Testis (tissue), 2 donors: ENCODE measurements at regions not wholly inside any gene's neighbourhood (a gene's known extent, or its start where the extent isn't known, plus 50 kb on each side); places are given as distances from the start of the nearest gene placed in this dataset.

ENCODE experiments used
- CTCF ChIP-seq, 3 experiments: fragments of 450-650 bp in 2 of 3; fragments of 200-600 bp in 1 of 3; sonication (generic) in 1 of 3; IDR thresholded peaks; one replicate each; pipeline ENCODE4 v1.5.1; 2016 to 2019; ENCODE audit warnings: antibody characterized with exemption in 3 of 3, mild to moderate bottlenecking in 2 of 3, moderate library complexity in 1 of 3
- POLR2A ChIP-seq: fragments of 450-650 bp; IDR thresholded peaks from one replicate; pipeline ENCODE4 v1.6.1; 2017; ENCODE audit warnings: antibody characterized with exemption, mild to moderate bottlenecking, moderate library complexity

DNA sequence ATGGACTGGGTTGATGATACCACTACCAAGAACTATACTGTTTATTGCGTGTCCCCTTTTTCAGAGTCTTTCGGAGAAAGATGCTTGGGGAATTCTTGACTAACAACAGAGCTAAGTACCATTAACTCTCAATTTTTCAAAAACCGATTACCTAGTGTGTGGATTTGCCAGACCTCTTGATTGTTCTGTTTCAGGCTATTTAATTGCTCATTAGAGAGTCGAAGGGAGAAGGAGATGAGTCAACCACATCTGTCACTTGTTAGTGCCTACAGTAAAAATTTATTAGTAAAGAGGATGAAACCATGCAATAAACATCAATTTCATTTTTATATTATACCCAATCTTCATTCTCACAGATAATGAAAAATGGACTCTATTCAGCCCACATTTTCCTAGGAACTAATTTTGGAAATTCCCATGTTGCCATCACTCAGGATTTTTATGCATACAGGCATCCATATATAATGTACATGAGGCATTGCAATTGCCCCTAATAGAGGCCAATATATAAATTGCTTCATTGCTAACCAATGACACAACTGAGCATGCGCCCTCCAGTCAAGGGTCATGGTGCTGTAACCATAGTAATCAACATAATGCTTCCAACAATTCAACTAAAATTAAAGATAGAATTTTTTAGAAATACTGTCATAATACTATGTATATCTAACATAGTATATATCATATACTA lies 541.7 kb downstream of the TBL1XR1 start:
- no peak for TF ChIP-seq POLR2A
- TF ChIP-seq CTCF (IDR thresholded peaks at IDR 0.05), result no peak
